ENCODE measurements at regions not wholly inside any gene's neighbourhood (a gene's known extent, or its start where the extent isn't known, plus 50 kb on each side); places are given as distances from the start of the nearest gene placed in this dataset.

- no peak overlapping the region for H3K27ac ChIP-seq (ENCODE audit: control insufficient read depth, insufficient read depth)
- ChIA-PET POLR2A (interaction anchor here (0.9 to 1.7 kb wide), 4 partner anchors 8 to 17 kb away, joined by 4 to 6 read pairs (median 4); no protein-coding TSS in a partner anchor), SMC1A (ENCODE audit: uncharacterized antibody, unreplicated experiment) (interaction anchor here (0.6 to 1.8 kb wide), 7 partner anchors 10 to 300 kb away, joined by 3 to 10 read pairs (median 5); no protein-coding TSS in a partner anchor), RAD21 (ENCODE audit: unreplicated experiment) (interaction anchor here (0.8 to 1.4 kb wide), 4 partner anchors 11 to 43 kb away, joined by 3 to 5 read pairs (median 4); no protein-coding TSS in a partner anchor), CTCF (interaction anchor here (0.9 to 1.4 kb wide), 3 partner anchors 14 to 33 kb away, joined by 3 to 7 read pairs (median 5); no protein-coding TSS in a partner anchor)
- no peak for FAIRE-seq
- no peak overlapping the region for H3K4me2 ChIP-seq (ENCODE audit: control insufficient read depth, insufficient read depth)
- H3K9me3 ChIP-seq (replicated peaks; ENCODE audit: control insufficient read depth, insufficient read depth, low read length), result no peaks in the 10 kb centered on the region; the same call in 2 of the 3 replicates
- no peak for ATAC-seq
- peaks cover 17% of the 10 kb centered on the region for H3K4me1 ChIP-seq (ENCODE audit: control insufficient read depth, insufficient read depth, low read length)
- TF ChIP-seq GATAD2B (conservative IDR thresholded peaks at IDR 0.05; ENCODE audit: low read depth) (no peak), IRF5 (IDR thresholded peaks at IDR 0.05; ENCODE audit: borderline replicate concordance) (no peak), SPI1 (IDR thresholded peaks at IDR 0.05; ENCODE audit: borderline replicate concordance, insufficient read depth, low read depth, low read length) (no peak), ZNF384 (IDR thresholded peaks at IDR 0.05; ENCODE audit: borderline replicate concordance, low read depth, low read length) (no peak), CTCF (IDR thresholded peaks at IDR 0.05 in 2 of 3, conservative IDR thresholded peaks at IDR 0.05 in 1 of 3; ENCODE audit: control insufficient read depth in 2 of 3, extremely low read depth in 1 of 3, insufficient read depth in 1 of 3, low read depth in 3 of 3, low read length in 3 of 3) (no peak), TCF7 (IDR thresholded peaks at IDR 0.05; ENCODE audit: borderline replicate concordance) (no peak), ASH2L (IDR thresholded peaks at IDR 0.05; ENCODE audit: borderline replicate concordance, low read depth) (no peak), SREBF1 (IDR thresholded peaks at IDR 0.05; ENCODE audit: low read length) (no peak), ZZZ3 (IDR thresholded peaks at IDR 0.05; ENCODE audit: control insufficient read depth, insufficient read length, low read depth) (no peak), CBX3 (IDR thresholded peaks at IDR 0.05; ENCODE audit: borderline replicate concordance, low read depth) (no peak), BCL11A (IDR thresholded peaks at IDR 0.05; ENCODE audit: low read depth, low read length) (no peak), ZNF274 (IDR thresholded peaks at IDR 0.05; ENCODE audit: insufficient read depth, insufficient read length) (no peak), ZNF207 (IDR thresholded peaks at IDR 0.05; ENCODE audit: borderline replicate concordance) (no peak), RFX5 (IDR thresholded peaks at IDR 0.05; ENCODE audit: low read depth, low read length) (no peak), TARDBP (IDR thresholded peaks at IDR 0.05; ENCODE audit: borderline replicate concordance) (no peak), E2F8 (IDR thresholded peaks at IDR 0.05; ENCODE audit: low read depth, partially characterized antibody) (no peak), ZSCAN29 (IDR thresholded peaks at IDR 0.05) (no peak), IRF4 (IDR thresholded peaks at IDR 0.05; ENCODE audit: low read depth, low read length) (no peak), JUNB (IDR thresholded peaks at IDR 0.05) (no peak), NRF1 (conservative IDR thresholded peaks at IDR 0.05; ENCODE audit: low read depth, low read length) (no peak)
- H3K79me2 ChIP-seq (ENCODE audit: control insufficient read depth, insufficient read depth, low read length), result no peaks in the 10 kb centered on the region
- DNase-seq (ENCODE audit: low read depth, low spot score), result no peak
- H4K20me1 ChIP-seq (ENCODE audit: control insufficient read depth, insufficient read depth), result no peaks in the 10 kb centered on the region
- intact Hi-C loops (cut with micrococcal nuclease; ENCODE audit: unreplicated experiment) (no loop called here), in situ Hi-C loops (cut with MboI) (no loop called here)
- H3K27me3 ChIP-seq (replicated peaks in 1 of 2; ENCODE audit: control insufficient read depth in 2 of 2, insufficient read depth in 2 of 2, low read length in 1 of 2), result no peaks in the 10 kb centered on the region
- H2AFZ ChIP-seq (ENCODE audit: control insufficient read depth, low read depth, low read length), result no peak overlapping the region
- no peaks in the 10 kb centered on the region for H3K36me3 ChIP-seq (ENCODE audit: control insufficient read depth in 2 of 2, insufficient read depth in 2 of 2, low read length in 1 of 2)
- 64% methylated on average over 5 of the region's 5 CpGs for WGBS (ENCODE audit: insufficient coverage, insufficient replicate concordance, low lambda C conversion rate, missing lambda C conversion rate)
- no peak overlapping the region for H3K4me3 ChIP-seq
- BruUV-seq (replicated peaks), result no TSS peak
- H3K9ac ChIP-seq (ENCODE audit: control insufficient read depth, insufficient read depth, low read length), result no peak overlapping the region
Measured at GRCh38 chr10:110382695-110383094, 78.0 kb upstream of the SMNDC1 start.
